Activated CD4-positive, alpha-beta T cell treated with anti-CD3 and anti-CD28 coated beads, Interleukin-2, amount 10 ng/mL, durations not matched to agents 7 days and 5 days (primary cell): ENCODE measurements at regions not wholly inside any gene's neighbourhood (a gene's known extent, or its start where the extent isn't known, plus 50 kb on each side); places are given as distances from the start of the nearest gene placed in this dataset.

ENCODE experiments used
- CTCF ChIA-PET: fragments of 350-600 bp; sonication (Branson Sonifier 250); formaldehyde crosslinking; loops from one replicate; lab custom pipeline; 2021; ENCODE audit warnings: antibody characterized with exemption; lab: Charles Lee
- POLR2A ChIA-PET: fragments of 350-600 bp; sonication (Branson Sonifier 250); formaldehyde crosslinking; loops from one replicate; lab custom pipeline; 2021; ENCODE audit warnings: antibody characterized with exemption; lab: Charles Lee
- DNase-seq: peaks from one replicate; pipeline ENCODE4 v3.0.0-alpha.2; 2020
- H3K27ac Mint-ChIP-seq: one replicate; pipeline ENCODE4 v1.8.0; 2021; ENCODE audit warnings: mild to moderate bottlenecking, moderate library complexity, mixed read lengths
- H3K27me3 Mint-ChIP-seq: one replicate; pipeline ENCODE4 v1.8.0; 2021; ENCODE audit warnings: mixed read lengths
- H3K36me3 Mint-ChIP-seq: one replicate; pipeline ENCODE4 v1.8.0; 2021; ENCODE audit warnings: low read depth, mixed read lengths
- H3K4me1 Mint-ChIP-seq: one replicate; pipeline ENCODE4 v1.8.0; 2021; ENCODE audit warnings: mixed read lengths
- H3K4me3 Mint-ChIP-seq: one replicate; pipeline ENCODE4 v1.8.0; 2021; ENCODE audit warnings: mild to moderate bottlenecking, moderate library complexity, mixed read lengths
- H3K9me3 Mint-ChIP-seq: one replicate; pipeline ENCODE4 v1.8.0; 2021; ENCODE audit warnings: mixed read lengths

DNA sequence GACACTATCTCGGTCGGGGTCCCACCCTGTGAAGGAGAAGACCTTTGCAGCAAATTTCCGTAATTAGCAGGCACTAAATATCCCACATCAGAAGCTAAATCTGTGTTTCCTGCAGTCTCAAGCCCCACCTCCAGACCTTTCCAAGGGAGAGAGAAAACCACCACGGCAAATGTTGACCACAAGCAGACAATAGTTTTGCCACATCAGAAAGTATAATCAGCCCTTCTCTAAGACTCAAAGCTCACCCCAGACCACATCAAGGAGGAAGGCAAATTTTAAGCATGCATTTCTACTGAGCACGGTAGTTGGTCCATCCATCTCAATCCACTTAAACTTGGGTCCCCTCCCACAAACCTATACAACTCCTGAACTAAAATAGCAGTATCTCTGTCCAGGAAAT, 398.5 kb downstream of the GPM6A start:
- POLR2A ChIA-PET, result no interaction called here
- no peaks in the 10 kb centered on the region for H3K4me1 Mint-ChIP-seq
- peaks cover 7% of the 10 kb centered on the region for H3K9me3 Mint-ChIP-seq
- no peak overlapping the region for H3K4me3 Mint-ChIP-seq
- no peaks in the 10 kb centered on the region for H3K27me3 Mint-ChIP-seq
- CTCF ChIA-PET, result no interaction called here
- DNase-seq, result no peak
- H3K27ac Mint-ChIP-seq, result no peak overlapping the region
- no peaks in the 10 kb centered on the region for H3K36me3 Mint-ChIP-seq

- no peak for DNase-seq
- ChIA-PET POLR2A (no interaction called here), CTCF (no interaction called here)
- Mint-ChIP-seq H3K36me3 (no peaks in the 10 kb centered on the region), H3K27ac (no peak overlapping the region), H3K9me3 (peaks cover 7% of the 10 kb centered on the region), H3K27me3 (no peaks in the 10 kb centered on the region), H3K4me3 (no peak overlapping the region), H3K4me1 (no peaks in the 10 kb centered on the region)
These were observed 397.5 kb downstream of the GPM6A start for GRCh38 chr4:175414602-175415001.

DNA sequence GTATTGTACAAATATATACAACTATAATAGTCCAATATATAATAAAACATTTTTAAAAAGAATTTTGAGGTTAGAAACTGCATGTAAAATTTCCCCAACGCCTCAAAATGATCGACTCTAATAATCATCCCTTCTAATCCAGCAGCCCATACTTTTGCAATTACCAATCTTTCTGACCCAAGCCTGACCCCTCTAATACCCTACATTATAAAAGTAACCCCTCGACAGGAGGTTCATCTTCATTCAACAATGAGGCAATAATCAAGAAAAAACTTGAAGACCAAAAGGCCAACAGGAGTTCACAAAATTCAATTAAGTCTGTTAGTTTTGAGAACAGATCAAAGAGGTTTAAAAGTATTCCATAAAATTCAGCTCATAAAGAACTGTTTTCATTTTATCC, 393.5 kb downstream of the GPM6A start:
- no peaks in the 10 kb centered on the region for H3K36me3 Mint-ChIP-seq
- H3K9me3 Mint-ChIP-seq, result peaks cover 6% of the 10 kb centered on the region
- H3K27me3 Mint-ChIP-seq, result no peaks in the 10 kb centered on the region
- no peaks in the 10 kb centered on the region for H3K4me1 Mint-ChIP-seq
- H3K27ac Mint-ChIP-seq, result no peak overlapping the region
- ChIA-PET CTCF (no interaction called here), POLR2A (no interaction called here)
- no peak for DNase-seq
- H3K4me3 Mint-ChIP-seq, result no peak overlapping the region

DNA sequence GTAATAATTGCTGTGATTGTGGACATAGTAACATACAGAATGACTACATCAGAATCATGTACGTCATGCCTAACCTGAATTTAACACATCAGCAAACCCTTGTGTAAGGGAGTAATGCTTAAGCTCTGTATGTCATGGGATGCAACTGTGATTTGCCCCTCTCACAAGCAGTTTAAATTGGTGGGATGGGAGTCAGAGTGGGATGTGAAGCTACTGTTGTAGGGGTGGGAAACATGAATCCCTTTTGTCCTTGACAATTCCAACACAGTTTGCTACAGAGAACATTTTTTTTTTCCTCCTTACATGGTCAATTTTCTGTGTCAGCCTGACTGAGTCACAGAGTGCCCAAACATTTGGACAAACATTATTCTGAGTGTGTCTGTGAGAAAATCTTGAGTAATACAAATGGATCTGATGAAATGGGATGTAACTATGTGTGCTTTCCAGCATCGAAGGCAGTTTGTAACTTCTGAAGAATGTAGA, 392.8 kb downstream of the GPM6A start:
- ChIA-PET CTCF (no interaction called here), POLR2A (no interaction called here)
- Mint-ChIP-seq H3K27me3 (no peaks in the 10 kb centered on the region), H3K4me3 (no peak overlapping the region), H3K27ac (no peak overlapping the region), H3K36me3 (no peaks in the 10 kb centered on the region), H3K9me3 (peaks cover 3% of the 10 kb centered on the region), H3K4me1 (no peaks in the 10 kb centered on the region)
- DNase-seq, result no peak

- no peaks in the 10 kb centered on the region for H3K27me3 Mint-ChIP-seq
- POLR2A ChIA-PET, result no interaction called here
- H3K4me1 Mint-ChIP-seq, result no peaks in the 10 kb centered on the region
- H3K36me3 Mint-ChIP-seq, result no peaks in the 10 kb centered on the region
- no peak overlapping the region for H3K4me3 Mint-ChIP-seq
- H3K27ac Mint-ChIP-seq, result no peak overlapping the region
- H3K9me3 Mint-ChIP-seq, result no peaks in the 10 kb centered on the region
- no peak for DNase-seq
- CTCF ChIA-PET, result no interaction called here
These were observed 390.6 kb downstream of the GPM6A start for GRCh38 chr4:175421506-175421905.

GRCh38 chr4:175422331-175422730, 389.7 kb downstream of the GPM6A start:
- Mint-ChIP-seq H3K36me3 (no peaks in the 10 kb centered on the region), H3K27me3 (no peaks in the 10 kb centered on the region), H3K9me3 (no peaks in the 10 kb centered on the region), H3K27ac (no peak overlapping the region), H3K4me3 (no peak overlapping the region), H3K4me1 (no peaks in the 10 kb centered on the region)
- CTCF ChIA-PET, result no interaction called here
- DNase-seq, result no peak
- POLR2A ChIA-PET, result no interaction called here

GRCh38 chr4:175424111-175424510, 388.0 kb downstream of the GPM6A start:
- H3K27ac Mint-ChIP-seq, result no peak overlapping the region

DNA sequence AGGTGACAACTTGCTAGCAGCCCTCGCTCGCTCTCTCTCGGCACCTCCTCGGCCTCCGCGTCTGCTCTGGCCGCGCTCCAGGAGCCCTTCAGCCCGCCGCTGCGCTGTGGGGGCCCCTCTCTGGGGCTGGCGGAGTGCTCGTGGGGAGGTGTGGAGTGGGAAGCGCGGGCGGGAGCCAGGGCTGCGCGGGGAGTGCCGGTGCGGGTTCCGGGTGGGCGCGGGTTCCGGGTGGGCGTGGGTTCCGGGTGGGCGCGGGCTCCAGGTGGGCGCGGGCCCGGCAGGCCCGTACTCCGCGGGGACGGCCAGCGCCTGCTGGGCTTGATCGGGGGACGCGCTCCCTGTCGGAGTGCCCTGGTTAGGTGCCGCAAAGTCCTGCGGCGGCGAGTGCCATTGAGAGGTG, 384.3 kb downstream of the GPM6A start:
- no peaks in the 10 kb centered on the region for H3K27me3 Mint-ChIP-seq
- H3K9me3 Mint-ChIP-seq, result no peaks in the 10 kb centered on the region
- H3K4me3 Mint-ChIP-seq, result no peak overlapping the region
- CTCF ChIA-PET, result no interaction called here
- H3K27ac Mint-ChIP-seq, result no peak overlapping the region
- H3K4me1 Mint-ChIP-seq, result no peaks in the 10 kb centered on the region
- POLR2A ChIA-PET, result no interaction called here
- H3K36me3 Mint-ChIP-seq, result no peaks in the 10 kb centered on the region
- DNase-seq, result no peak

More at GRCh38 chr4:175424111-175424510, 388.0 kb downstream of the GPM6A start:
- ChIA-PET POLR2A (no interaction called here), CTCF (interaction anchor here (0.6 kb wide), 2 partner anchors 567 to 1663 kb away, joined by 3 read pairs; no protein-coding TSS in a partner anchor)
- no peaks in the 10 kb centered on the region for H3K36me3 Mint-ChIP-seq
- H3K9me3 Mint-ChIP-seq, result no peaks in the 10 kb centered on the region
- no peaks in the 10 kb centered on the region for H3K27me3 Mint-ChIP-seq
- no peak for DNase-seq
- H3K4me3 Mint-ChIP-seq, result no peak overlapping the region
- no peaks in the 10 kb centered on the region for H3K4me1 Mint-ChIP-seq

DNA sequence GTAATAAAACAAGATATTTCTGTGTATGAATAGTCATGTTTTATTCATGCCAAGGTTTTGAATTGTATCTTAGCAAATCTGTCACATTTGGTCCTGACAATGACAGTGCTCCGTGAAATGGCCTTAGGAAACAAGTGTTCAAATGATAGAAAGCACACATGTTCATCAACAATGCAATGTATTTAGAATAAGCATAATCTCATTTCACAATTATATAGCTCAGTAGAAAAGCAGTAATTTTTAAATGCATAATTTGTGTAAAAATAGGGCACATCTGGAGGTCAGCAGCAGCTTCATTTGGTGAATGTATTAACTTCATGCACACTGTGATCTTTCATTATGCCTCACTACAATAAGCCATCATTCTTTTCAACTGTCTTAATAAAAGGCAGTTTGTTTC, 380.4 kb downstream of the GPM6A start:
- Mint-ChIP-seq H3K9me3 (no peaks in the 10 kb centered on the region), H3K27ac (no peak overlapping the region), H3K4me3 (no peak overlapping the region), H3K27me3 (no peaks in the 10 kb centered on the region), H3K36me3 (no peaks in the 10 kb centered on the region), H3K4me1 (no peaks in the 10 kb centered on the region)
- ChIA-PET CTCF (no interaction called here), POLR2A (no interaction called here)
- no peak for DNase-seq

DNA sequence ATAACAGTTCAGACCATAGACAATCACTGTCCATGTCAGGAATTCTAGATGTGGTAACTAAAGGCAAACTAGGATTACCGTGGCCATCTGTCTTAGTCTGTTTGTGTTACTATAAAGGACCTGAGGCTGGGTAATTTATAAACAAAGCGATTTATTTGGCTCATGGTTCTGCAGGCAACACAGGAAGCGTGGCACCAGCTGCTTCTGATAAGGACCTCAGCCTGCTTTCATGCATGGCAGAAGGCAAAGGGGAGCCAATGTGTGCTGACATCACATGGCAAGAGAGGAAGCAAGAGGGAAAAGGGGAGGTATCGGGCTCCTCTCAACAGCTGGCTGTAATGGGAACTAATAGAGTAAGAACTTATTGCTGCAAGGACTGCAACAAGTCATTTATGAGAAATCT, 376.7 kb downstream of the GPM6A start:
- DNase-seq, result no peak
- no peaks in the 10 kb centered on the region for H3K36me3 Mint-ChIP-seq
- POLR2A ChIA-PET, result no interaction called here
- H3K9me3 Mint-ChIP-seq, result no peaks in the 10 kb centered on the region
- H3K4me1 Mint-ChIP-seq, result no peaks in the 10 kb centered on the region
- H3K4me3 Mint-ChIP-seq, result no peak overlapping the region
- H3K27me3 Mint-ChIP-seq, result no peaks in the 10 kb centered on the region
- CTCF ChIA-PET, result no interaction called here
- no peak overlapping the region for H3K27ac Mint-ChIP-seq

DNA sequence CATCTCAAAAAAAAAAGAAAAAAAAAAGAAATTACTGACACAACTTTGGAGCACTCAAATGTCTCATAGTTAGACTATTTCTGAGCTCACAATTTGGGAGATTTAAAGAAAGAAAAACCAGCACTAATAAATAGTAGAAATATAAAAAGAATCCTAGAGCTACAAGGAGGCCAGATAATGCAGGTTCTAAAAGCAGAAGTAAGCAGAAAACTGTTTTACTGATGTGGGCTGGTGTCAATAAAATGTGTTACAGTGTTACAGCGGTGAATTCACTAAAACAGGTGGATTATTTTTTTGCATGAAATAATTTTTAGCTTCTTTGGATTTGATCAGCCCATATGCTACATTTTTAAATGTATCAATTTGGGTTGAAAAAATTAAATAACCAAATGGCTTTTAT, 375.9 kb downstream of the GPM6A start:
- CTCF ChIA-PET, result interaction anchor here (0.7 kb wide), 1 partner anchor 533 kb away, joined by 3 read pairs; no protein-coding TSS in a partner anchor
- H3K27ac Mint-ChIP-seq, result no peak overlapping the region
- H3K4me1 Mint-ChIP-seq, result no peaks in the 10 kb centered on the region
- no peak overlapping the region for H3K4me3 Mint-ChIP-seq
- POLR2A ChIA-PET, result no interaction called here
- no peaks in the 10 kb centered on the region for H3K27me3 Mint-ChIP-seq
- no peak for DNase-seq
- no peaks in the 10 kb centered on the region for H3K36me3 Mint-ChIP-seq
- no peaks in the 10 kb centered on the region for H3K9me3 Mint-ChIP-seq

DNA sequence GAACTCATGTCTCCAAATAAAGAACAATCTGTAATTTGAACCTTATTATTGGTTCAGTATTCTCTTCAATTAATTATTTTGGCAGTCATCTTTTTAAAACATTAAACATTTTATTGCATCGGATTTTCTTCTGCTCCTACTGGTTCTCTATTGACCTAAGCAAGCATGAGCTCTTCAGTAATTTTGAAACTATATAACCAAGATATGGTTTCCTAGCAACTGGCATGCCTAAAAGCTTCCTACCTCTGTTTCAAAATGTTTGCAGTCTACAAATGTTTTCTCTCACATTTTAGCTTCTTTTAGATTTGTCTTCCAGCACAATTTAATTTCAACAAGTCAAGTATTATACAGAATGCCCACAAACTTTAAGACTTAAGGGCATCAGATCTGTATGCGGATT, 371.3 kb downstream of the GPM6A start:
- Mint-ChIP-seq H3K9me3 (no peaks in the 10 kb centered on the region), H3K27me3 (no peaks in the 10 kb centered on the region), H3K4me3 (no peak overlapping the region), H3K27ac (no peak overlapping the region), H3K36me3 (no peaks in the 10 kb centered on the region), H3K4me1 (no peaks in the 10 kb centered on the region)
- POLR2A ChIA-PET, result no interaction called here
- DNase-seq, result no peak
- CTCF ChIA-PET, result no interaction called here

DNA sequence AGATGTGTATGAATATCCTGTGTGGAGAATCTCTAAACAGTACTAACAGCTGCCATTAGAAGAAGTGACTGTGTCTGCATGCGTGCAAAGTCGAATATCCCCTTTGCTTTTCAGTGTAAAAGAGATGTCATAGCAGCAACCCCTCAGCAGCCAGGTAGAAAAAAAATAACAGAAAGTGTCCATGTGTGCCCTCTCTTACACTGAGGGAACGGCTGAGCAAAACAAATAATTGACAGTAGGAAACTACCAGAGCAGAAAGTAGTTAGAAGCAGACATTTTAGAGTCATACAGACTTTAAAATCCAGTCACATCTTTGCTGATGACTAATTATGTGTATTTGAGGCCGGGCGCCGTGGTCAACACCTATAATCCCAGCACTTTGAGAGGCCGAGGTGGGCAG, 370.8 kb downstream of the GPM6A start:
- Mint-ChIP-seq H3K27me3 (no peaks in the 10 kb centered on the region), H3K4me3 (no peak overlapping the region), H3K36me3 (no peaks in the 10 kb centered on the region), H3K27ac (no peak overlapping the region), H3K4me1 (no peaks in the 10 kb centered on the region), H3K9me3 (no peaks in the 10 kb centered on the region)
- POLR2A ChIA-PET, result no interaction called here
- CTCF ChIA-PET, result no interaction called here
- no peak for DNase-seq

DNA sequence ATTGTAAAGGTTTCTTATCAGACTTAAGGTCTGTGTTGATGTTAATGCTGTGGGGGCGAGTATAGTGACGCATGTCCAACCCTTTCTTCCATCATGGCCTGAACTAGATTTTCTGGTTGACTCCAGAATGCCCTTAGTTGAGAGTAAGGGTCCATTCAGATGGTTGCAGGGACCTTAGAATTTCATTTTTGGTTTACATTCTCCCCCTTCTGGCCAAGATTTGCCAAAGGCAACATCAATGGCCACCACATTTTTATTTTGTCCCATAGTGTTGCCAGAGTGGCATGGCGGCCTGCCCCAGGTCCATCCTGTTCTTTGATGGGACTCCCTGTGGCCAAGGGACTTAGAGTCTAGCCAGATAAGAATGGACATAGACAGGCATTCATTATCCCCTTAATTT, 368.5 kb downstream of the GPM6A start:
- Mint-ChIP-seq H3K4me3 (no peak overlapping the region), H3K27ac (no peak overlapping the region), H3K36me3 (no peaks in the 10 kb centered on the region), H3K9me3 (no peaks in the 10 kb centered on the region), H3K4me1 (no peaks in the 10 kb centered on the region), H3K27me3 (no peaks in the 10 kb centered on the region)
- DNase-seq, result no peak
- ChIA-PET CTCF (no interaction called here), POLR2A (no interaction called here)
